Stimulated activated CD4-positive, alpha-beta T cell treated with anti-CD3 and anti-CD28 coated beads, Interleukin-15, amount 100 ng/mL, for 1 hour (primary cell): ENCODE measurements at regions not wholly inside any gene's neighbourhood (a gene's known extent, or its start where the extent isn't known, plus 50 kb on each side); places are given as distances from the start of the nearest gene placed in this dataset.
"Not testable (repeated sequence)": the region's sequence is repeated elsewhere in the genome, so short reads cannot be mapped to it uniquely, and the experiment has no call there.

Experiments used
- DNase-seq, 2 donors: peaks; one replicate each; pipeline ENCODE4 v3.0.0-alpha.2; 2020; ENCODE audit warnings: low read depth in 1 of 2, low spot score in 1 of 2

GRCh38 chr6:98014442-98015201, 731.6 kb upstream of the MMS22L start:
- no peak for DNase-seq

- DNase-seq = no peak
Measured at GRCh38 chr6:98016565-98016964, 733.5 kb upstream of the MMS22L start.

GRCh38 chr6:98020222-98020621, 737.2 kb upstream of the MMS22L start:
- no peak for DNase-seq

GRCh38 chr6:98024359-98024758, 741.3 kb upstream of the MMS22L start:
- DNase-seq = no peak

GRCh38 chr6:98027898-98028297, 744.9 kb upstream of the MMS22L start:
- no peak for DNase-seq

- no peak for DNase-seq
Measured at GRCh38 chr6:98033617-98034016, 750.6 kb upstream of the MMS22L start.

- no peak for DNase-seq
Measured at GRCh38 chr6:98036344-98036923, 753.4 kb upstream of the MMS22L start.

- no peak for DNase-seq
Measured at GRCh38 chr6:98037571-98037970, 754.6 kb upstream of the MMS22L start.

- DNase-seq = no peak
Measured at GRCh38 chr6:98039443-98039842, 756.4 kb upstream of the MMS22L start.

- DNase-seq = no peak
Measured at GRCh38 chr6:98039904-98040607, 757.0 kb upstream of the MMS22L start.

- no peak for DNase-seq
Measured at GRCh38 chr6:98041056-98041455, 758.0 kb upstream of the MMS22L start.

- DNase-seq = no peak
Measured at GRCh38 chr6:98041921-98042320, 758.9 kb upstream of the MMS22L start.

GRCh38 chr6:98044151-98044561, 761.1 kb upstream of the MMS22L start:
- no peak for DNase-seq

GRCh38 chr6:98044791-98045470, 761.9 kb upstream of the MMS22L start:
- DNase-seq = no peak

GRCh38 chr6:98047164-98047563, 764.1 kb upstream of the MMS22L start:
- DNase-seq = no peak

- DNase-seq = no peak
Measured at GRCh38 chr6:98047871-98048270, 764.9 kb upstream of the MMS22L start.

GRCh38 chr6:98054453-98054852, 771.4 kb upstream of the MMS22L start:
- DNase-seq = no peak

- no peak for DNase-seq
Measured at GRCh38 chr6:98056955-98057354, 773.9 kb upstream of the MMS22L start.

GRCh38 chr6:98067375-98067774, 767.0 kb upstream of the POU3F2 start:
- DNase-seq = no peak

- DNase-seq = not testable (repeated sequence)
Measured at GRCh38 chr6:98088537-98088936, 745.8 kb upstream of the POU3F2 start.

- no peak for DNase-seq
Measured at GRCh38 chr6:98092331-98092730, 742.0 kb upstream of the POU3F2 start.

- DNase-seq = no peak
Measured at GRCh38 chr6:98094696-98095095, 739.7 kb upstream of the POU3F2 start.
